NCI-H1930 (cell line): ENCODE measurements at regions not wholly inside any gene's neighbourhood (a gene's known extent, or its start where the extent isn't known, plus 50 kb on each side); places are given as distances from the start of the nearest gene placed in this dataset.

ENCODE experiments used
- DNase-seq, 2 experiments: peaks; one replicate each; lab custom pipeline; 2025; lab: John Stamatoyannopoulos, UW

DNA sequence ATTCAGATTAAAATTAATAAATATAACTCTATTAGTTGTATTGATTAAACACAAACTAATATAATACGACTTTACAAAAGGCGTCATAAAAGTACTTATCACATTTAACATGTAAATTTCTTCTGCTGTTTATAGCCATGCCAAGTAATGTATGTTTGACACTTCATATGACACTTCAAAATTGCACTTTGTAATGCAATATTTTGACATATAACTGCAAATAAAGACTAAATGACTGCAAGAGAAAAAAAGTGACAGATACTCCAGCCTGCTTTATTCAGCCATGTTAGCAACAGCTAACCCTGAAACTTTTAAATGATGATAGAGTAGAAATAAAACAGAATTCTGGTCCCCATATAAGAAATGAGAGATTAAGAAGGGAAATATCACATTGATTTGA lies 1238.0 kb downstream of the MRPL39 start:
- no peak for DNase-seq

DNA sequence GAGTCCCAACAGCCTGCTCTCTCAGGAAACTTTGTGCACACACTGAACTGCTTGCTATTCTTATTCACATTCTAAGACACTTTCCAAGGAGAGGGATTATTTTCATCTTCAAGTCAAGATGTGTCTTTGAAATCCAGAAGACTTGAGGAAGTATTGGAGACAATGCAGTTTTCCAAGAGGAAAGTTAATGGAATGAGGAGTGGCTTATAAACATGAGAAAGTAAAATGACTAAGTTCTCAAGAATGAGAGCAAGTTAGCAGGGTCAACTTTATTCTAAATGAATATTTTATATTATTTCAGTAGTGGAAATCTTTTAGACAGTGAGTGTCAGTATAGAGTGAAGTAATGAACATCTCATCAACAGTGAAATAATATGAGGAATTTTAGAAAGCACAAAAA lies 1239.3 kb downstream of the MRPL39 start:
- DNase-seq: no peak

DNA sequence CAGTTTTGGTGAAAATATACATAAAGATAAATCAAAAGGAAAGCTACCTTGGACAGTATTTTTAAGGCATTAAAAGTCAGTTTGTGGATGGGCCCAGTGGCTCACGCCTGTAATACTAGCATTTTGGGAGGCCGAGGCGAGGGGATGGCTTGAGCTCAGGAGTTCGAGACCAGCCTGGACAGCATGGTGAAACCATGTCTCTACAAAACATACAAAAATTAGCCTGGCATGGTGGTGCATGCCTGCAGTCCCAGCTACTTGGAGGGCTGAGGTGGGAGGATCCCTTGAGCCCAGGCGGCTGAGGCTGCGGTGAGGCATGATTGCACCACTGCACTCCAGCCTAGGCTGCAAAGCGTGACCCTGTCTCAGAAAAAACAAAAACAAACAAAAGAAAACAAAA lies 1253.8 kb downstream of the MRPL39 start:
- DNase-seq: no peak

DNA sequence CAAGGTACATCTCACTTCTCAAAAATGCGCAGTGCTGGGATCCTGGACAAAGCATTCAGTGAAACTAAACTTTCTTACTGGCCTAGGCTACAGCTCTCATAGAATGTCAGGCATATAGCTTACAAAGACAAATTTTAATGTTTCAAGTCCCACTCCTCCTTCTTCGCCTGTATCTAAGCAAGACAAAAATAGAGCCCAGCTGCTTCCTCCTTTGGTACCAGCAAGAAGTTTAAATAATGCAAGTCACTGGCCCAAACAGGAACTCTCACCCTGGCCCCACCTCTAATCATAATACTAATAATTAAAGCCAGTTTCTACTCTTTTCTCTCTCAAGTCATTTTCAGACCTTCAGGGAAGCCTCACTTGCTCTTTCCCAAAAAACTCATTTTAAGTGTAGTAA lies 1267.9 kb downstream of the MRPL39 start:
- no peak for DNase-seq

DNA sequence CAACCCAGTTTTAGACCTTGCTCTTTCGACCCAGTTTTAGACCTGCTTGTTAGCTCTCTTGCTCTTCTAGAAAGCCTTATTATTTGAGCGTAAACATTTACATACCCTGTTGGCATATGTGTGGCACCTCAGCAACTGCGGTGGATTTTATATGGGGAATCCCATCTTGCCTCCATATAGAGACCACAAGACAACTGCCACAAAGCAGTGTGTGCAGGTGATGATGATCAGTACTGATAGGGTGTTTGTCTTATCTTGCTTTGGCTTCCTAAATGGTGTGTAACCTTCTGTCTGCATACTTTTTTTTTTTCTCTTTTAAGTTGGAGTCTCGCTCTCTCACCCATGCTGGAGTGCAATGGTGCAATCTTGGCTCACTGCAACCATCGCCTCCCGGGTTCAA lies 1270.8 kb downstream of the MRPL39 start:
- no peak for DNase-seq

DNA sequence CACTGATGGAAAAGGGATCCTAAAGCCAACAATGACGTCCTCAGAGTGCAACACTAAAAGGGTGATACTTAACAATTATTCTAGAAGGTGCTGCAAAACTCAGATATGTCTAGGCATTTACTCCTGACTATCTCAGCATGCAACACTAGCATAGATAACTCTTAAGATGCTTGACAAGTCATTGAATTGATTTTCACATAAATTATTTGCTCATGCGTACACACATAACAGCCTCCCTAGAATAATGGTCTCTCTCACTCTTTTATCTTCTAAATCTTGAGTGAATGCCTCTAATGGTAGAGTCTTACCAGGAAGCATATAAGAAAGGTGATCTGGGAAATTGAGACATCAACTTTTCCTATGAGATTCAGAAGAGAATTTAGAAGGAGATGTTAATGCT lies 1283.7 kb downstream of the MRPL39 start:
- DNase-seq: no peak

DNA sequence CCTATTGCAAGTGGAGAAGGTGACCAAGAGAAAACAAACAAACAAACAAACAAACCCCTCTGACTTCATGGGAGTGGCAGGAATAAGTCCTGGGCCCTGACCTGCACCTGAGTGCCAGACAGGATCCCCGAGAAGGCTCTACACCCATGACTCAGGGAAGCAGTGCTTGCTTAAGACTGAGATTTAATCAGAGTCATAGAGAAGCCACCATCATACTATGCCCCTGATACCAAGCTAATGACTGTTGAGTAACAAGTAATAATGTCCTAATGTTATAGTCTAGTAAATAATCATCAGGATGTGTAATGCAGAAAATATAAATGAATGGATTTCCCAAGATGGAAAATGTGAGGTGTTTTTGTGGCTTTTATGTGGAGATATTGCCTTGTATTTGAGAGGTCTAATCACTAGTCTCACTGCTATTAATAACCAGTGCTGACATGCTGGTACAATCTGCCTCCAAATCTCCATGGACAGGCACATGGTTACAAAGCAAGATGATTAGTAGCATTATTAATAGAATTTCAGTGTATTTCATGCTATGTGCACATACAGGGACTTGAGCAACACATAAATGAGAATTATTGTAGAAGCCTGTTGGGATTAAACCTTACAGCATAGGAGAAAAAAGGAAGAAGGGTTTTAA lies 1290.9 kb downstream of the MRPL39 start:
- no peak for DNase-seq

DNA sequence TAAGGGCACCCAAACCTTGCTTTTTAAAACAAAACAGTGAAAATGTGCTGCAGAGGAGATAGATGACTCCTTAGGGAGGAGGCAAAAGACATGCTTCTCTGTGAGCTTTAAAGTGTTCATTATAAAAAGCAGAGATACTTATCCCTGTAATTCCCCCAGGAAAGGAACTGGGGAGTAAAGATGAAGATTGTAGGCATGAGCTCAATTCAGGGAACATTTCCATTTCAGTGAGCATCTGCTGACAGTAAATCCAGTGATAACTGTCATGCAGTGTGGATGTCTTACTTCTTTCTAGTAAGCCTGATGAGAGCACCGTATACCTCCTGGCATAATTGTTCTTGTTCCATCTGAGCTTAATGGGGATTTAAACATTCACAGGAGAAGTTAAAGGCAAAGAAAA lies 1296.5 kb downstream of the MRPL39 start:
- DNase-seq: no peak

DNA sequence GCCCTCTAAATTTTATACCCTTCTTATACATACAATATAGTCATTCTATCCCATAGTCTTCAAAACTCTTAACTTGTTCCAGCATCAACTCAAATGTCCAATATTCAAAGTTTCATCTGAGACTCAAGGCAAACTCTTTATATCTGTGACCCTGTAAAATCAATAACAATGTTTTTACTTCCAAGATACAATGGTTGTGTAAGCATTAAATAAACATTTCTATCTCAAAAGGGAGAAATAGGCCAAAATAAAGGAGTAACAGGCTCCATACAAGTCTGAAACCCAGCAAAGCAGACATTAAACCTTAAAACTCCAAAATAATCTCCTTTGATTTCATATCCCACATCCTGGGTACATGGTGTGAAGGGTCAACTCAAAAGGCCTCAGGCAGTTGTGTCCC lies 1299.1 kb downstream of the MRPL39 start:
- DNase-seq: no peak

DNA sequence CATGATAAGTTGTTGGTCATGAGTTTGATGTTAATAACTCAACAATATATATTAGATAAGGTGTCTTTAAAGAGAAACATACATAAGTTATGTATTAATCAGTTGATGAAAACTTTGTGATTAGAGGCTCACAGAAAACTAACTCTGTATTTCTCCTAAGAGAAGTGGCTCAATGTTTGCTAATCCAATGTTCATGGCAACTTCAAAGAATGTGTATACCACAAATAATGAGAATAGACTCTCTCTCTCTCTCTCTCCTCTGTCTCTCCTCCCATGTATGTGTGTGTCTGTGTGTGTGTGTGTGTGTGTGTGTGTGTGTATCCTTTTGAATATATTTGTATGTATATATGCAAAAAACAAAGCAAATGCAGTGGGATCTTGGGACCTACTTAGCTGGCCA lies 1304.9 kb downstream of the MRPL39 start:
- DNase-seq: no peak

DNA sequence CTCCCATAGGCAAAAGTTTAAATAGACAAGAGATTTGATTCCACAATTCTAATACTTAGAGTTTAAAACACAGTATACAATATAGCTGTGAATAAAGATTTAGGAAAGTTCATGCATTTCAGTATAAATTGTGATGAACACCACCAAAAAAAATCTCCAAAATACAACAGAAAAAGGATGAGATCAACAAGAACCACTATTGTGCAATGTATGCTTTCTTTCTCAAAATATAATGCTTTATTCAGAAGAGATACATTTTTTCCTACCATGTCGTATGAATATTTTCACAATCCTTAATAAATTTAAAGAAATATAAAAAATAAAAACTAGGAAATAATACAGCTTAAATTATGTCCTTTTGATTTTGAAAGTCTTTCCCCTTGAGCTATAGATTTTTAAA lies 1309.2 kb downstream of the MRPL39 start:
- no peak for DNase-seq

DNA sequence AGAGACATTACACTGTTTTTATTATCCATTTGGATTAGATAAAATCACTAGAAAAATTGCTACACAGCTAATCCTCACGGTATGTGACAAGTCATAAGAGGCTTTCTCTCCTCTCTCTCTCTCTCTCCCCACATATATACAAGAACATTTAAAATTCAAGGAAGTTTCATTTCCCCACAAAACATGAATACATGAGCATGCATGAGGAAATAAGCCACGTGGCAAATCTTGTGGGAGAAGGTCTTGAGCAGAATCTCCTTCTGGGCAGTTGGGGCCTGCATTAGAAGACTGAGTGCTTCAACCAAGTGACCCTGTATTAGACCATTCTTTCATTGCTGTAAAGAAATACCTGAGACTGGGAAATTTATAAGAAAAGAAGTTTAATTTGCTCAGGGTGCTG lies 1313.1 kb downstream of the MRPL39 start:
- no peak for DNase-seq

DNA sequence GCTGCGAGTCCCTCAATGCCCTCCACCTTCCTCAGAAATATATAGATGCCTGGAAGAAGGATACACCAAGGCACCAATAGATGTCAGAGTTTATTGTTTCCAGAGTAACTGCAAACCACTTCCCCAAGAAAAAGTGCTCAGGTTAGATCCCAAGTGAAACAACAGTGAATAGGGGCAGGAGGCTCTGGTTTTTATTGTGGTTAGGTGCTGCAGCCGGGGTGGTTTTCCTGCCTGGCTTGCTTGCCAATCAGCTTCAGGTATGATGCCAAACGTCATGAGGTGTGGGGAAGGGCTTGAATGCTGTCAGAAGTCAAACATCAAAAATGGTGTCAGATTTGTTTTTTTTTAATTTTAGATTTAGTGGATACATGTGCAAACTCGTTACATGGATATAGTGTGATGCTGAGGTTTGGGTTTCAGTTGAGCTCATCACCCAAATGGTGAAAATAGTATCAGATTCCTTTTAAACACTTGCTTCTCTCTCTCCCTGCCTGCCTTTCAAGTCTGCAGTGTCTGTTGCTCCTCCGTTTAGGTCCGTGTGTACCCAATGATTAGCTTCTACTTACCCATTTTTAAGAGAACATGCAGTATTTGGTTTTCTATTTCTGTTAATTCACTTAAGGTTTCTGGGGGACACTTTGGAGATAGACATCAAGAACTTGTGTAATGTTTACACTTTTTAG lies 1317.0 kb downstream of the MRPL39 start:
- DNase-seq: no peak

DNA sequence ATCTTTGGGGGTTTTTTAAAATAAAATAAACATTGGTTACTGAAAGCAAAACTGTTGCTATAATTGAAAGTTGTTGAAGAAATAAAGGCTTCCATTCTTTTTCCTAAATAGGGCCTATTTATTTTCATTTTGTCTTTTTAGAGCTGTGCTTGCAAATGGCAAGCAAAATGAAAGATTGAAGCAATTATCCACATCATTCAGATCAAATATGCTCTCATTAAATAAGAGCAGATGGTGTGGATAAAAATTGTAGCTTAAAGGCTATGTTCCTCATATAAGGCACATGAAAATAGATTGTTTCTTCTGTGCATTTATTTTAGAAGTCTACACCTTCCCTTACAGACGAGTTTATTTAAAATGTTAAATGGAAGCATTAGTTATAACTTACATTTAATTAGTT lies 1317.7 kb downstream of the MRPL39 start:
- peak; percentile 48 to 70 for DNase-seq

DNA sequence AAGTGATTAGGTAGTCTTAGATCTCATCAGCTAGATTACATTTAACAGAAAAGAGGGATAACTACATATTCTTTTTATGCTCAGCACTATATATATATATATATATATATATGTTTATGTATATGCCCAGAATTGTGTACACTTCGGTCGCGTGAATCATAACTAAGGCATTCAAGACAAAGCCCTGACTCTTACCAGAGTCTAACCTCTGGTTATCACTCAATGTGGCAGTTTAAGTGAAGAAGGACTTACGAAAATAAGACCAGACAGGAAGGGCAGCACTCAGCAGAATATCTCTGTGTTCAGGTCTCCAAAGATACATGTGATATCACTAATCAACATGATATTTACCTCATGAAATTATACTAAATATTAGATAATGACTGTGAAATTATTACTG lies 1326.7 kb downstream of the MRPL39 start:
- no peak for DNase-seq

DNA sequence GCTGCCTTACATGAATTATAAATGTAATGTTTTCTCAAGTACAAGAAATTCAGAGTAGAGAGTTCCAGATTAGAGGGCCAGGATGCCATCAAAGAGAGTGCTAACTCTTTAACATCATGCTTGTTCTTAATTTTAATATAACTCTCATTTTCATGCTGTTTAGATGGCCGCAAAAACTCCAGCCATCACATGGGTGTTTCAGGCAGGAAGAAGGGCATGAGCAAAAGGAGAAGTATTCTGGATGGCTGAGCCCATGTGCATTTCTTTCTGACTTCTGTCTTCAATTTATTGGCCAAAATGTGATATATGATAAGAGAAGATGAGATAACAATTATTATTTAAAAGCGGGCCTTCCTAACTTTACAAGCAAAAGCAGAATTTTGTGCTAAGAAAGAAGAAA lies 1328.6 kb downstream of the MRPL39 start:
- DNase-seq: no peak

DNA sequence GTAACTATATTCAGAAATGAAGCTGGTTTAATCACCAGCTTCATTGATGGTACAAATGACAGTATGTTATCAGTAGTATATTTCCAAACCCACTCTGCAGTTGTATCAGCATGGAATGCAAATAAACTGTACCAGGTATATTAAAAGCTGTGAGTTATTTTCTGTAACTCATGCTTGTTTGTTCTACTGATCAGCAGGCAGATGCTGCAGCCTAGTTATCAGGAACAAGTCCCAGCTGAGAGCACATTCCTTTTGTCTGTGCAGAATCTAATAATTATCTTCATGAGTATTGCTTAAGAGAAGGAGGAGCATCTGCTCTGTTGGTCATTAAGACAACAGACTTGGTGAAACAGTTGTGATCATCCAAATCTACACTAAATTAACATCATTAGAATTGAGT lies 1331.1 kb downstream of the MRPL39 start:
- DNase-seq: peak; percentile 40 to 45

DNA sequence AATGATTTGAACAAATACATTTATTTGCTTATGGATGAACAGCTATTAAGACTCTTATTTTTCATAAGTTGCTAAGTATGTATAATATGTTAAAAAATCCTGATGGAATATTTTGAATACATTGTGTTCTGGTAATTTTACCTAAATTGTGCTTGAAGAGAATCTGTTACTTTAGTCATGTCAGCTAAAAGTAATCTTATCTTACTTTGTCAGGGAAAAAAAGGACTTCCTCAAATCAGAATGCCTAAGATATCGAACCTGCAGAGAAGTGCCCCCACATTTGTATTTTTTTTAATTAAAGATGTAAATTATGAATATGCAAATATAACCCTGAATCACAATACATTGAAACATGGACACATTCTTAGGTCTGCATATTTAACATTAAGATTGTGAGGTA lies 1331.7 kb downstream of the MRPL39 start:
- DNase-seq: no peak

DNA sequence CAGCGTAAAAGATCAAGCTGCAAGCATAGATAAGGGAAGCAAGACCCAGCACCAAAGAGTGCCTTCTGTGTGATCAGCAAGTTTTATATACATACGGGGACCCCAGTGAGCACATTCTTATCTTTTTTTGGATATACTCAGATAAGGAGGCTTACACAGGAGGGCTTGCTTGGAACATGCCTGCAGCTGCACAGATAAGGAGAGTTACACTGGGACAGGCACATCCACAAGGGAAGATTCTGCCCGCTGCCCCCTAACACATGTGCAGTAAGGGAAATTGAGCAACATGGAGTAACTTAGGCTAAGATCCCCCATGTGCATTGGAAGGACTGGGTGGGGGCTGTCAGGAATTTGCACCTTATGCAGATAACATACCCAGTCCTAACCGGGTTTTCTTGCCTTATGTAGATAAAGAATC lies 1334.8 kb downstream of the MRPL39 start:
- DNase-seq: no peak

DNA sequence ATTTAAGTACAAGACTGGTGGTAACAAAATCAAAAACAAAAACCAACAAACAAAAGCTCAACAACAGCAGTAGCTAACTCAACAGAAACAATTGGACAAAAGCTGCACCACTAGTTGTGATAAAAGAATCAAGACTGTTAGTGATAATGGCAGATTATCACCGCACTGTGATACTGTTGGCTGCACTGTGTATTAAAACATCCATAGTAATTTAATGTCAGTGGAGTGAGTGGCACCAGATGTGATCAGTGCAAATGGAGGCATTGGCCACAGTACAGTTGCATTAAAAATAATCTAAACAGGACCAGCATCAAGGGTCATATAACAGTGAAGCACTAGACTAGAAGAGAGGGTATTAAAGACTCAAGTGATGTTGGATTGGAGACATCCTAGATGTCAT lies 1341.3 kb downstream of the MRPL39 start:
- no peak for DNase-seq

DNA sequence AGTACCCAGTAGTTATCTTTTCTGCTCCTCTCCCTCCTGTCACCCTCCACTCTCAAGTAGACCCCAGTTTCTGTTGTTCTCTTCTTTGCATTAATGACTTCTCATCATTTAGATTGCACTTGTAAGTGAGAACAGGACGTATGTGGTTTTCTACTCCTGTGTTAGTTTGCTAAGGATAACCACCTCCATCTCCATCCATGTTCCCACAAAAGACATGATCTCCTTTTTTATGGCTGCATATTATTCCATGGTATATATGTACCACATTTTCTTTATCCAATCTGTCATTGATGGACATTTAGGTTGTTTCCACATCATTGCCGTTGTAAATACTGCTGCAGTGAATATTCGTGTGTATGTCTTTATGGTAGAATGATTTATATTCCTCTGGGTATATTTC lies 1346.5 kb downstream of the MRPL39 start:
- no peak for DNase-seq

DNA sequence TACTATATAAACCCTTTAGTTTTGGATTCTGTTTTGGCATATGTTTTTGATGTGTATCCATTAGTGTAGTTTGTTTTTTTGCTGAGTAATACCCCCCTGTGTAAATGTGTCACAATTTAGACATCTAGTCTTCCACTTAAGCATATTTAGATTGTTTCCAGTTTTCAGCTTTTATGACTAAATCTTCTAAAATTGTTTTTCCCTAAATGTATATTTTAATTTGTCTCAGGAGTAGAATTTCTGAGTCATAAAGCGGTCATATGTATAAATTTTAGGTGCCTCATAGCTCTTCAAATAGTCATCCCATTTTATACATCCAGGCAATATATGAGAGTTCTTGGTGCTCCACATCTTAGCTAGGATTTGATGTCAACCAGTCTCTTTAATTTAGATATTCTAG lies 1348.0 kb downstream of the MRPL39 start:
- no peak for DNase-seq

DNA sequence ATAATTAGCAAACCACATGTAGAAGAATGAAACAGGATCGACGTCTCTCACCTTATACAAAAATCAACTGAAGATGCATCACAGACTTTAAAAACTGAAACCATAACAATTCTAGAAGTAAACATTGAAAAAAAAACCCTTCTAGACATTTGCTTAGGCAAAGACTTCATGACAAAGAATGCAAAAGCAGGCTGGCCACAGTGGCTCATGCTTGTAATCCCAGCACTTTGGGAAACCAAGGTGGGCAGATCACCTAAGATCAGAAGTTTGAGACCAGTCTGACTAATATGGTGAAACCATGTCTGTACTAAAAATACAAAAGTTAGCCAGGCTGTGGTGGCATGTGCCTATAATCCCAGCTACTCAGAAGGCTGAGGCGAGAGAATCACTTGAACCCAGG lies 1351.7 kb downstream of the MRPL39 start:
- no peak for DNase-seq

DNA sequence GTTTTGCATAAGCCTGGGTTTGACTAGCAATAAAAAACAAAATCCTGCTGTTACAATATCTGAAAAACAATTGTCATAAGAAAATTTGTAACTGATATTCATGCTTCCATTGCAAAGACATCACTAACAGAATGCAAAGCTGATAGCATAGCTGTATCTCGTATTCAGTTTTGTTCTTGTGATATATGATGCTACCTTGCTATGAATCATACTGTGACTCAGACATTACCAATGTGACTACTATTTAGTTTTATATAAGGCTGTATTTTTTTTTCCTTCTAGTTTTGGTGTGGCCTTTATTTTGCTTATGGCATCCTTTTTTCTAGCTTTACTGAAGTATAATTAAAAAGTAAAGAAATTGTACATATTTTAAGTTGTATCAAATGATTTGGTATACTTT lies 1381.8 kb downstream of the MRPL39 start:
- no peak for DNase-seq
